ENCODE measurements at regions not wholly inside any gene's neighbourhood (a gene's known extent, or its start where the extent isn't known, plus 50 kb on each side); places are given as distances from the start of the nearest gene placed in this dataset.

DNA sequence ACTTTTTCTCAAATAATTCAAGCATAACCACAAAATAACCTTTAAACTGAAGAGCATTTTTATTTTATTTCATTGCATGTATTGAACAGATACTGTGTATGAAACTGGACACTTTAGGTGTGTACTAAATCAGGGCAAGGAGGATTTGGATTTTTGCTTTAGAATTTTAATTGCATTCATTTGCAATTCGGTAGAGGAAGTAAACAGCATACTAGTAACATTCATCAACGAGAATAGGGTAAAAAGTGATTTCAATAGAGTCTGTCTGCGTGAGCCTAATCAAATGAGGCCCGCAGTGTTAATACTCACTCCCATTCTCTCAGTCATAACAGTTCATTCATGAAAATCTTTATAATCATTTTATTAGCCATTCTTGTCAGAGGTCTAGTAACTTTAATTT is 200.2 kb downstream of the SPRY2 start:
- no peaks in the 10 kb centered on the region for H3K36me3 ChIP-seq
- DNase-seq = no peak
- H3K27ac ChIP-seq = no peak overlapping the region
- intact Hi-C loops (cut with DNase I) = no loop called here
- TF ChIP-seq EP300 (IDR thresholded peaks at IDR 0.05) (no peak), POLR2A (IDR thresholded peaks at IDR 0.05) (no peak)
- TF ChIP-seq, protein P1, sequence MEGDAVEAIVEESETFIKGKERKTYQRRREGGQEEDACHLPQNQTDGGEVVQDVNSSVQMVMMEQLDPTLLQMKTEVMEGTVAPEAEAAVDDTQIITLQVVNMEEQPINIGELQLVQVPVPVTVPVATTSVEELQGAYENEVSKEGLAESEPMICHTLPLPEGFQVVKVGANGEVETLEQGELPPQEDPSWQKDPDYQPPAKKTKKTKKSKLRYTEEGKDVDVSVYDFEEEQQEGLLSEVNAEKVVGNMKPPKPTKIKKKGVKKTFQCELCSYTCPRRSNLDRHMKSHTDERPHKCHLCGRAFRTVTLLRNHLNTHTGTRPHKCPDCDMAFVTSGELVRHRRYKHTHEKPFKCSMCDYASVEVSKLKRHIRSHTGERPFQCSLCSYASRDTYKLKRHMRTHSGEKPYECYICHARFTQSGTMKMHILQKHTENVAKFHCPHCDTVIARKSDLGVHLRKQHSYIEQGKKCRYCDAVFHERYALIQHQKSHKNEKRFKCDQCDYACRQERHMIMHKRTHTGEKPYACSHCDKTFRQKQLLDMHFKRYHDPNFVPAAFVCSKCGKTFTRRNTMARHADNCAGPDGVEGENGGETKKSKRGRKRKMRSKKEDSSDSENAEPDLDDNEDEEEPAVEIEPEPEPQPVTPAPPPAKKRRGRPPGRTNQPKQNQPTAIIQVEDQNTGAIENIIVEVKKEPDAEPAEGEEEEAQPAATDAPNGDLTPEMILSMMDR (IDR thresholded peaks at IDR 0.05) = no peak
- H3K9me3 ChIP-seq = no peaks in the 10 kb centered on the region
- no peaks in the 10 kb centered on the region for H3K27me3 ChIP-seq
- 8 to 11% (median 11%) methylated on average over 4 of the region's 4 CpGs for WGBS, 3 donors
- peaks cover 3% of the 10 kb centered on the region for H3K4me1 ChIP-seq (ENCODE audit: insufficient read depth)
- H3K4me3 ChIP-seq = no peak overlapping the region

DNA sequence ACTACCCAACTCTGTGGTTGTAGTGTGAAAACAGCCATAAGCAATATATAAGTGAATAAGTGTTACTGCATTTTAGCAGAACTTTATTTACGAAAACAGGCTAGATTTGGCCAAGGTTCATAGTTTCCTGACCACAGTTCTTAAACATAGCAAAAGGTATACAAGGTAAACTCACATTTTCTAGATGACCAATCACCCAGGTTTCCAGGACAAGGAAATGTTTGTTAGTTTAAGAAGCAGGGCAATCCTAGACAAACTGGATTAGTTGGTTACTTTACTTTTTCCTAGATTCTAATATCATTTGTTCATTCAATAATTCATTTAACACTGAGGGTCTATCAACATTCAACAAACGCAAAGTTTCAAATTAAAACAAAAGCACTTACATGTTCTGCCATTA is 201.7 kb downstream of the SPRY2 start:
- peaks cover 3% of the 10 kb centered on the region for H3K4me1 ChIP-seq (ENCODE audit: insufficient read depth)
- no peaks in the 10 kb centered on the region for H3K9me3 ChIP-seq
- H3K36me3 ChIP-seq = no peaks in the 10 kb centered on the region
- no peaks in the 10 kb centered on the region for H3K27me3 ChIP-seq
- H3K4me3 ChIP-seq = no peak overlapping the region
- intact Hi-C loops (cut with DNase I) = no loop called here
- WGBS, 3 donors = 97 to 99% (median 98%) methylated on average over 2 of the region's 2 CpGs
- DNase-seq = no peak
- TF ChIP-seq EP300 (IDR thresholded peaks at IDR 0.05) (no peak), POLR2A (IDR thresholded peaks at IDR 0.05) (no peak)
- TF ChIP-seq, protein P1 (IDR thresholded peaks at IDR 0.05) = no peak
- no peak overlapping the region for H3K27ac ChIP-seq

DNA sequence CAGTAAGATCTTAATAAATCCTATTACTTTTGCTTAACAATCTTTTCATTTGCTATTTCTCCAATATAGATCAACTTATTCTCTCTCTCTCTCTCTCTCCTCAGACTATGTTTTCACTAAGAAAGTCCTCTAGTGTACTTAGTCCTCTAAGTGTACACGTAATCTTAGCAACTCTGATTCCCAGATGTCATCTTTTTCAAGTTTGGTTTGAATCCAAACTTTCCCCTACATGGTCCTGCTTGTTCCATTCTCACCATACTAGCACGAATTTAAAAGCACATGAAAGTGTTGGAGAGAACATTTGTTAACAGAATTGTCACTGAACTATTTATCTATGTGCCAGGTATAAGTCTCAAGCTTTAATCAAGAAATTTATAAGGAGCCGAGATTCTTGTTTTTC is 202.9 kb downstream of the SPRY2 start:
- 68 to 81% (median 75%) methylated on average over 3 of the region's 3 CpGs for WGBS, 3 donors
- intact Hi-C loops (cut with DNase I) = no loop called here
- Histone ChIP-seq H3K36me3 (no peaks in the 10 kb centered on the region), H3K27me3 (no peaks in the 10 kb centered on the region), H3K4me3 (no peak overlapping the region), H3K4me1 (ENCODE audit: insufficient read depth) (peaks cover 5% of the 10 kb centered on the region), H3K9me3 (no peaks in the 10 kb centered on the region), H3K27ac (no peak overlapping the region)
- TF ChIP-seq, protein P1 (IDR thresholded peaks at IDR 0.05) = no peak
- TF ChIP-seq POLR2A (IDR thresholded peaks at IDR 0.05) (no peak), EP300 (IDR thresholded peaks at IDR 0.05) (no peak)
- DNase-seq = no peak

DNA sequence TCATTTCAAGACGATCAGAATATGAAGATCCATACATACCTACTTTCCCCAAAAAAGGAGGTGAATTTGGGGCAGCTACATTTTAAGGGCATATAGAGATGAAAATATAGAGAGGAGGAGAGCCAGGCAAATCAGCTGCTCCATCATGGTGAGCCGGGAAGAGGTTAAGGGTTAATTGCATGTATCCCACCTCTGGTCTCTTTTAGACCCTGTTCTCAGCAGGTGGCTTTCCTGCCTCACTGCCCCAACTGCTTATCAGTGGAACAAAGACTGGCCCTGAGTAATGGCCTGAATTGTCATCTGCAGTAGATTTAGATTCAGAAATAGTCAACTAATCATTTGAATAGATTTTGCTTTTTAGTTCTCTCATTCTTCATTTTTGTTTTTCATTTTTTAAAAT is 206.6 kb downstream of the SPRY2 start:
- Histone ChIP-seq H3K4me1 (ENCODE audit: insufficient read depth) (peaks cover 2% of the 10 kb centered on the region), H3K27me3 (no peaks in the 10 kb centered on the region), H3K27ac (no peak overlapping the region), H3K9me3 (no peaks in the 10 kb centered on the region), H3K4me3 (no peak overlapping the region), H3K36me3 (no peaks in the 10 kb centered on the region)
- no peak for TF ChIP-seq POLR2A (IDR thresholded peaks at IDR 0.05)
- TF ChIP-seq EP300 (IDR thresholded peaks at IDR 0.05) = no peak
- TF ChIP-seq, protein P1 (IDR thresholded peaks at IDR 0.05) = no peak
- no peak for DNase-seq
- 72 to 83% (median 77%) methylated on average over 2 of the region's 2 CpGs for WGBS, 3 donors
- intact Hi-C loops (cut with DNase I) = loop anchor here in 1 of 4 donors (5.0 kb wide), 1 partner anchor 208 kb away; the partner anchor contains the start of gene SPRY2

All from ovary (tissue), 7 donors.